GM19455 (cell line): ENCODE measurements at regions not wholly inside any gene's neighbourhood (a gene's known extent, or its start where the extent isn't known, plus 50 kb on each side); places are given as distances from the start of the nearest gene placed in this dataset.

ENCODE experiments used
- ATAC-seq: cut with Tn5 transposase; IDR thresholded peaks from one replicate; pipeline ENCODE4 v1.9.1; 2021; ENCODE audit not compliant: unreplicated experiment

- ATAC-seq, result no peak
Measured at GRCh38 chr10:31081937-31082840, 50.5 kb upstream of the ZNF438 start.

- no peak for ATAC-seq
Measured at GRCh38 chr10:31083765-31084184, 52.1 kb upstream of the ZNF438 start.

- no peak for ATAC-seq
Measured at GRCh38 chr10:31087011-31087410, 55.3 kb upstream of the ZNF438 start.

- no peak for ATAC-seq
Measured at GRCh38 chr10:31087851-31088250, 56.2 kb upstream of the ZNF438 start.

- no peak for ATAC-seq
Measured at GRCh38 chr10:31090894-31091607, 59.4 kb upstream of the ZNF438 start.

GRCh38 chr10:31095677-31096560 lies 64.3 kb upstream of the ZNF438 start:
- no peak for ATAC-seq

GRCh38 chr10:31098046-31098445 lies 66.4 kb upstream of the ZNF438 start:
- ATAC-seq, result no peak

- no peak for ATAC-seq
Measured at GRCh38 chr10:31099094-31099493, 67.4 kb upstream of the ZNF438 start.

GRCh38 chr10:31099664-31100063 lies 68.0 kb upstream of the ZNF438 start:
- ATAC-seq, result no peak

- no peak for ATAC-seq
Measured at GRCh38 chr10:31100115-31100601, 68.5 kb upstream of the ZNF438 start.

- no peak for ATAC-seq
Measured at GRCh38 chr10:31100662-31101061, 69.0 kb upstream of the ZNF438 start.

GRCh38 chr10:31101123-31101522 lies 69.5 kb upstream of the ZNF438 start:
- ATAC-seq, result peak; percentile 64

GRCh38 chr10:31102421-31102820 lies 70.8 kb upstream of the ZNF438 start:
- no peak for ATAC-seq

GRCh38 chr10:31103112-31103511 lies 71.4 kb upstream of the ZNF438 start:
- ATAC-seq, result no peak

GRCh38 chr10:31112961-31113360 lies 81.3 kb upstream of the ZNF438 start:
- no peak for ATAC-seq

GRCh38 chr10:31116226-31116625 lies 84.6 kb upstream of the ZNF438 start:
- ATAC-seq, result no peak

GRCh38 chr10:31118556-31118955 lies 86.9 kb upstream of the ZNF438 start:
- no peak for ATAC-seq

- ATAC-seq, result no peak
Measured at GRCh38 chr10:31120392-31120791, 88.7 kb upstream of the ZNF438 start.

GRCh38 chr10:31120961-31121685 lies 89.5 kb upstream of the ZNF438 start:
- ATAC-seq, result no peak
